ENCODE measurements at regions not wholly inside any gene's neighbourhood (a gene's known extent, or its start where the extent isn't known, plus 50 kb on each side); places are given as distances from the start of the nearest gene placed in this dataset.
"Not testable (repeated sequence)": the region's sequence is repeated elsewhere in the genome, so short reads cannot be mapped to it uniquely, and the experiment has no call there.

GRCh38 chr5:43791880-43792279 lies 188.9 kb downstream of the NNT start:
- TF ChIP-seq CTCF (optimal IDR thresholded peaks at IDR 0.05 in 1 of 3, IDR thresholded peaks at IDR 0.05 in 1 of 3, conservative IDR thresholded peaks at IDR 0.05 in 1 of 3; ENCODE audit: extremely low read depth in 1 of 3, insufficient read depth in 2 of 3, low read length in 3 of 3); EZH2 (IDR thresholded peaks at IDR 0.05; ENCODE audit: low read length): not testable (repeated sequence)
